SH-SY5Y (cell line): ENCODE measurements at regions not wholly inside any gene's neighbourhood (a gene's known extent, or its start where the extent isn't known, plus 50 kb on each side); places are given as distances from the start of the nearest gene placed in this dataset.

ENCODE experiments used
- GATA2 ChIP-seq: IDR thresholded peaks from 2 replicates; pipeline ENCODE4 v1.6.1; 2011; ENCODE audit warnings: mild to moderate bottlenecking, low read depth, low read length
- GATA3 ChIP-seq: IDR thresholded peaks from 2 replicates; pipeline ENCODE4 v1.6.1; 2011; ENCODE audit warnings: low read depth, mild to moderate bottlenecking, low read length, moderate library complexity

GRCh38 chr6:3663811-3664210 is 87.7 kb downstream of the PXDC1 start:
- TF ChIP-seq GATA2, result no peak
- TF ChIP-seq GATA3, result no peak
